Chondrocyte (in vitro differentiated cells): ENCODE measurements at regions not wholly inside any gene's neighbourhood (a gene's known extent, or its start where the extent isn't known, plus 50 kb on each side); places are given as distances from the start of the nearest gene placed in this dataset.
A peak's percentile ranks its signal among the peaks of the same experiment; 100 is the strongest.

Experiments
- DNase-seq: peaks from one replicate; pipeline ENCODE4 v3.0.0; 2021; ENCODE audit warnings: mixed read lengths, low spot score
- H3K27ac Mint-ChIP-seq: one replicate; pipeline ENCODE4 v1.8.0; 2021; ENCODE audit warnings: mild to moderate bottlenecking, moderate library complexity, mixed read lengths; ENCODE audit not compliant: unreplicated experiment
- H3K27me3 Mint-ChIP-seq: 2 replicates; pipeline ENCODE4 v1.8.0; 2021; ENCODE audit warnings: low read depth, mixed read lengths
- H3K36me3 Mint-ChIP-seq: 2 replicates; pipeline ENCODE4 v1.8.0; 2021; ENCODE audit warnings: low read depth, mixed read lengths
- H3K4me1 Mint-ChIP-seq: 2 replicates; pipeline ENCODE4 v1.8.0; 2021; ENCODE audit warnings: low read depth, mild to moderate bottlenecking, mixed read lengths
- H3K4me3 Mint-ChIP-seq: one replicate; pipeline ENCODE4 v1.8.0; 2021; ENCODE audit warnings: mild to moderate bottlenecking, moderate library complexity, mixed read lengths; ENCODE audit not compliant: unreplicated experiment
- H3K9me3 Mint-ChIP-seq: 2 replicates; pipeline ENCODE4 v1.8.0; 2021; ENCODE audit warnings: low read depth, mixed read lengths
- TF ChIP-seq, protein P1 (sequence below): fragments of 200-600 bp; sonication (generic); IDR thresholded peaks from 2 replicates; pipeline ENCODE4 v1.5.0; 2021; ENCODE audit warnings: antibody characterized with exemption, mild to moderate bottlenecking, moderate library complexity

DNA sequence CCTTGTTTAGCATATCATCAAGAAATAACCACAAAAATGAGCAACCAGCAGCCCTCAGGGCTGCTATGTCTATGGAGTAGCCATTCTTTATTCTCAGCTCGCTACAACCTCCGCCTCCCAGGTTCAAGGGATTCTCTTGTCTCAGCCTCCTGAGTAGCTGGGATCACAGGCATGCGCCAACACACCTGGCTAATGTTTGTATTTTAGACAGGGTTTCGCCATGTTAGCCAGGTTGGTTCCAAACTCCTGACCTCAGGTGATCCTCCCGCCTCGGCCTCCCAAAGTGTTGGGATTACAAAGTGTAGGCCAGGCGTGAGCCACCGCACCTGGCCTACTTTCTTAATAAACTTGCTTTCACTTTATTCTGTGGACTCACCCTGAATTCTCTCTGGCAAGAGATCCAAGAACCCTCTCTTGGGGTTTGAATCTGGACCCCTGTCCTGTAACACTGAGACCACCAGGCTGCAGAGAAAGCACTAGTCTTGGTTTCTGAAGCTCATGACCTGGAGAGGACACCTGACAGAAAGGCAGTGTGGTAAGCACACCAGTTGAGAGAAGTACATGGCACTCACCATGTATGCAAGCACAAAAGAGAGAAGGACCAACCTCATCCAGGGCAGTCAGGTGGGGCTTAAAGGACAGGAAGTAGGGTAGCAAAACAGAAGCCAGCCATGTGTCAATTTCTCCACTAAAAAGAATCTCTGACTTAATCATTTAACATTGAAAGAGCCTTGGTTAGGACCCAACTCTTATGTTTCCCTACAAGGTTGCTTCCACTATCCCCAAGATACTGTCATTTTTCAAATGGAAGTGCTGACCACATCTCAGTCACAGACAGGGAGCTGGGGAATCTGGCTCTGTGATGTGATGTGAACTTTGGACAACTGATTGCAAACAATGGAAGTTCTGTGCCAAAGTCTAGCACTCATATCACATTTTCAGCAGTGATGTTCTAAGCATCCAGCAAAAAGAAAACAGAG is 97.4 kb upstream of the DST start:
- H3K27ac Mint-ChIP-seq = peak overlapping the region; percentile 53
- peaks cover 33% of the 10 kb centered on the region for H3K4me1 Mint-ChIP-seq
- no peak overlapping the region for H3K4me3 Mint-ChIP-seq
- peaks cover 2% of the 10 kb centered on the region for H3K36me3 Mint-ChIP-seq
- DNase-seq = no peak
- no peaks in the 10 kb centered on the region for H3K9me3 Mint-ChIP-seq
- H3K27me3 Mint-ChIP-seq = no peaks in the 10 kb centered on the region
- TF ChIP-seq, protein P1, sequence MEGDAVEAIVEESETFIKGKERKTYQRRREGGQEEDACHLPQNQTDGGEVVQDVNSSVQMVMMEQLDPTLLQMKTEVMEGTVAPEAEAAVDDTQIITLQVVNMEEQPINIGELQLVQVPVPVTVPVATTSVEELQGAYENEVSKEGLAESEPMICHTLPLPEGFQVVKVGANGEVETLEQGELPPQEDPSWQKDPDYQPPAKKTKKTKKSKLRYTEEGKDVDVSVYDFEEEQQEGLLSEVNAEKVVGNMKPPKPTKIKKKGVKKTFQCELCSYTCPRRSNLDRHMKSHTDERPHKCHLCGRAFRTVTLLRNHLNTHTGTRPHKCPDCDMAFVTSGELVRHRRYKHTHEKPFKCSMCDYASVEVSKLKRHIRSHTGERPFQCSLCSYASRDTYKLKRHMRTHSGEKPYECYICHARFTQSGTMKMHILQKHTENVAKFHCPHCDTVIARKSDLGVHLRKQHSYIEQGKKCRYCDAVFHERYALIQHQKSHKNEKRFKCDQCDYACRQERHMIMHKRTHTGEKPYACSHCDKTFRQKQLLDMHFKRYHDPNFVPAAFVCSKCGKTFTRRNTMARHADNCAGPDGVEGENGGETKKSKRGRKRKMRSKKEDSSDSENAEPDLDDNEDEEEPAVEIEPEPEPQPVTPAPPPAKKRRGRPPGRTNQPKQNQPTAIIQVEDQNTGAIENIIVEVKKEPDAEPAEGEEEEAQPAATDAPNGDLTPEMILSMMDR = no peak

- H3K4me1 Mint-ChIP-seq = peaks cover 29% of the 10 kb centered on the region
- H3K36me3 Mint-ChIP-seq = peaks cover 4% of the 10 kb centered on the region
- no peaks in the 10 kb centered on the region for H3K27me3 Mint-ChIP-seq
- no peak overlapping the region for H3K4me3 Mint-ChIP-seq
- no peak for DNase-seq
- H3K27ac Mint-ChIP-seq = no peak overlapping the region
- H3K9me3 Mint-ChIP-seq = no peaks in the 10 kb centered on the region
- TF ChIP-seq, protein P1 = no peak
These were observed 94.1 kb upstream of the DST start for GRCh38 chr6:56736804-56737203.

GRCh38 chr6:56734335-56734734 is 91.6 kb upstream of the DST start:
- peaks cover 4% of the 10 kb centered on the region for H3K36me3 Mint-ChIP-seq
- no peak for DNase-seq
- H3K9me3 Mint-ChIP-seq = no peaks in the 10 kb centered on the region
- no peak overlapping the region for H3K27ac Mint-ChIP-seq
- peaks cover 41% of the 10 kb centered on the region for H3K4me1 Mint-ChIP-seq
- no peaks in the 10 kb centered on the region for H3K27me3 Mint-ChIP-seq
- no peak overlapping the region for H3K4me3 Mint-ChIP-seq
- TF ChIP-seq, protein P1 = no peak

GRCh38 chr6:56733211-56733697 is 90.6 kb upstream of the DST start:
- Mint-ChIP-seq H3K27ac (no peak overlapping the region), H3K4me3 (no peak overlapping the region), H3K4me1 (peaks cover 46% of the 10 kb centered on the region), H3K36me3 (peaks cover 4% of the 10 kb centered on the region), H3K9me3 (no peaks in the 10 kb centered on the region), H3K27me3 (no peaks in the 10 kb centered on the region)
- TF ChIP-seq, protein P1 = no peak
- DNase-seq = no peak

DNA sequence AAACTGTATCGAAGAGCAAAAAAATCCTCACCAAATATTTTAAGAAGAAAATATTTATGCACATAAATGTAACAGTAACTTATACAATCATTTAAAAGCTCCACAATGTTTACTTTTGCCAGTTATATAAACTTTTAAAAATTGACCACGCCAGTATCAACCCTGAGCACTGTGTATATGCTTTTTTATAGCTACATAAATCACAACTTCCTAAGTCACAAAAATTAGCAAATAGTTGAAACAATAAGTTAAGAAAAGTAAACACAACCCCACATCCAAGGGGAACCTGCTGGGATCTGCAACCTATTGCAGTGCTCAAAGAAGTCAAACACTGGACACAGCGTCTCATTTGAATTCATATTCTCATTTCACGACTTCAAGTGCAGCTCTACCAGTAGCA is 89.8 kb upstream of the DST start:
- H3K4me1 Mint-ChIP-seq = peaks cover 51% of the 10 kb centered on the region
- H3K27ac Mint-ChIP-seq = no peak overlapping the region
- H3K9me3 Mint-ChIP-seq = no peaks in the 10 kb centered on the region
- H3K36me3 Mint-ChIP-seq = peaks cover 4% of the 10 kb centered on the region
- DNase-seq = no peak
- H3K27me3 Mint-ChIP-seq = no peaks in the 10 kb centered on the region
- TF ChIP-seq, protein P1 = no peak
- no peak overlapping the region for H3K4me3 Mint-ChIP-seq
